ENCODE measurements at regions not wholly inside any gene's neighbourhood (a gene's known extent, or its start where the extent isn't known, plus 50 kb on each side); places are given as distances from the start of the nearest gene placed in this dataset.

DNA sequence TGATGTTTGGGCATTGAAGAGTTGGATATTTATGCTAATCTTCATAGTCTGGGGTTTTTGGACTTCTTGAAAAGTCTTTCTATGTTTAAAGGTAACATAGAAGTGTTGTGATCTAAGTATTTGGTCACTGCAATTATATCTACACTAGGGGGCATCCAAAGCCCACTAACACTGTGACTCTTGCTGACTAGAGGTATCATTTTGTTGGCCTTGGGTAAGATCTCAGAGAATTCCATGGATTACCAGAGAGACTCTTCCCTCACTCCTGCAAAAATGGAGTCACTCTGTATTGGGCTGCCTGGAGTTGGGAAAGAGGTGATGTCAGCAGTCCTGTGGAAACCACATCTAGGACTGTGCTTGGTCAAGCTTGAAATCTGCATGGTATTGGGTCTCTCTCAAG, 1077.6 kb downstream of the FAM133A start:
- peak; percentile 32; the same call in 1 of the 2 replicates for TF ChIP-seq RAD21 (IDR thresholded peaks at IDR 0.05; ENCODE audit: low read depth)
- no peak for TF ChIP-seq FOXM1 (IDR thresholded peaks at IDR 0.05; ENCODE audit: borderline replicate concordance, low read depth)

DNA sequence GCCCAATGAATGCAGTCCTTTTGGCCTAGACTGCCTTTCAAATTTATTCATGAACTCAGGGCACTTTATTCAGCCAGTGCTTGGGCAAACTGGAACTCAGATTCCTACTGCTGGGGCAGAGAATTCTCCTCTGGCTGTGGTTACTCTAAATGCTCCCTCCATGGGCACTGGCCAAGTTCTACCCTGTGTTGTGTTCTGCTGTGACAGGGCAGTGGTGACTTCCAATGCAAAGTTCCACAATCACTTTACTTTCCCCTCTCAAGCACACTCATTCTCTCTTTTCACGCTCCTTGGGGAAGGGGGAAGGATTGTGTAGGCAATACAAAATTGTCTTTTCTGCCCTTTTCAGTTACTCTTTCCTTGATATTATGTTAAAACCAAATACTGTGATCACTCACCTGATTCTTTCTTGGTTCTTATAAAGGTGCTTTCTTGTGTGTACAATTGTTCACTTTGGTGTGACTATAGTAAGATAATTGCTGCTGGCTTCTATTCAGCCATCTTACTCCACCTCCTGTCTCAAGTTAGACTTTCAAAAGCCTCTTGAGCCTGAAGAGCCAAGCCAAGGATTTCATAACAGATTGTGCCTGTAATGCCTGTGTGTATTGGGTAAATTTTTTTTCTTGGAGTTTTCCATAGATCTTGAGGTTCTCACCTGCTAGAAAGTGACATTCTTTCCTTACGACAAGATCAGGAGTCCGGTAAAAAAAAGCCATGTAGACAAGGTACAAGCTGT, 1078.6 kb downstream of the FAM133A start:
- TF ChIP-seq USF1 (IDR thresholded peaks at IDR 0.05) (no peak), NFIC (IDR thresholded peaks at IDR 0.05) (no peak), MAX (IDR thresholded peaks at IDR 0.05) (no peak), FOXM1 (IDR thresholded peaks at IDR 0.05; ENCODE audit: borderline replicate concordance, low read depth) (no peak), RAD21 (IDR thresholded peaks at IDR 0.05; ENCODE audit: low read depth) (no peak), CEBPB (IDR thresholded peaks at IDR 0.05) (no peak), TEAD4 (IDR thresholded peaks at IDR 0.05) (no peak), EP300 (IDR thresholded peaks at IDR 0.05; ENCODE audit: borderline replicate concordance) (no peak), CREB1 (IDR thresholded peaks at IDR 0.05; ENCODE audit: low read depth) (no peak), TCF12 (IDR thresholded peaks at IDR 0.05; ENCODE audit: low read depth) (no peak), ZBTB7A (IDR thresholded peaks at IDR 0.05; ENCODE audit: low read depth) (no peak), EGR1 (IDR thresholded peaks at IDR 0.05) (no peak), YY1 (IDR thresholded peaks at IDR 0.05; ENCODE audit: low read depth) (no peak), TAF1 (IDR thresholded peaks at IDR 0.05; ENCODE audit: low read depth) (no peak), REST (IDR thresholded peaks at IDR 0.05; ENCODE audit: low read depth) (no peak)

GRCh38 chrX:94758130-94758529, 1084.1 kb downstream of the FAM133A start:
- no peak for TF ChIP-seq MAX (IDR thresholded peaks at IDR 0.05)
- TF ChIP-seq ZBTB7A (IDR thresholded peaks at IDR 0.05; ENCODE audit: low read depth) = no peak
- no peak for TF ChIP-seq YY1 (IDR thresholded peaks at IDR 0.05; ENCODE audit: low read depth)
- no peak for TF ChIP-seq NFIC (IDR thresholded peaks at IDR 0.05)
- TF ChIP-seq CREB1 (IDR thresholded peaks at IDR 0.05; ENCODE audit: low read depth) = no peak
- TF ChIP-seq FOXM1 (IDR thresholded peaks at IDR 0.05; ENCODE audit: borderline replicate concordance, low read depth) = no peak
- no peak for TF ChIP-seq CEBPB (IDR thresholded peaks at IDR 0.05)
- TF ChIP-seq EP300 (IDR thresholded peaks at IDR 0.05; ENCODE audit: borderline replicate concordance) = no peak
- TF ChIP-seq EGR1 (IDR thresholded peaks at IDR 0.05) = no peak

GRCh38 chrX:94775640-94776039, 1101.6 kb downstream of the FAM133A start:
- no peak for TF ChIP-seq CREB1 (IDR thresholded peaks at IDR 0.05; ENCODE audit: low read depth)
- TF ChIP-seq FOXM1 (IDR thresholded peaks at IDR 0.05; ENCODE audit: borderline replicate concordance, low read depth) = no peak
- TF ChIP-seq YY1 (IDR thresholded peaks at IDR 0.05; ENCODE audit: low read depth) = no peak
- TF ChIP-seq CEBPB (IDR thresholded peaks at IDR 0.05) = no peak
- no peak for TF ChIP-seq EP300 (IDR thresholded peaks at IDR 0.05; ENCODE audit: borderline replicate concordance)
- TF ChIP-seq TEAD4 (IDR thresholded peaks at IDR 0.05) = no peak
- TF ChIP-seq EGR1 (IDR thresholded peaks at IDR 0.05) = no peak
- TF ChIP-seq RAD21 (IDR thresholded peaks at IDR 0.05; ENCODE audit: low read depth) = no peak
- TF ChIP-seq REST (IDR thresholded peaks at IDR 0.05; ENCODE audit: low read depth) = no peak

DNA sequence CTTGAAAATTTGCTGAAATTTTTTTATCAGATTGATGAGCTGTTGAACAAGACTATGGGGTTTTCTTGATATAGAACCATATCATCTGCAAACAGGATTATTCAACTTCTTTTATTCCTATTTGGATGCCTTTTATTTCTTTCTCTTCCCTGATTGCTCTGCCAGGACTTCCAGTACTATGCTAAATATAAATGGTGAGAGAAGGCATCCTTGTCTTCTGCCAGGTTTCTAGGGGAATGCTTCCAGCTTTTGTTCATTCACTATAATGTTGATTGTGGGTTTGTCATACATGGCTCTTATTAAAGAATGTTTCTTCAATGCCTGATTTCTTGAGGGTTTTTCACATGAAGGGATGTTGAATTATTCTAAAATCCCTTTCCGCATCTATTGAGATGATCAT, 1139.5 kb downstream of the FAM133A start:
- no peak for TF ChIP-seq CEBPB (IDR thresholded peaks at IDR 0.05)
- TF ChIP-seq FOXM1 (IDR thresholded peaks at IDR 0.05; ENCODE audit: borderline replicate concordance, low read depth) = no peak
- TF ChIP-seq NFIC (IDR thresholded peaks at IDR 0.05) = no peak
- TF ChIP-seq EGR1 (IDR thresholded peaks at IDR 0.05) = no peak
- no peak for TF ChIP-seq CREB1 (IDR thresholded peaks at IDR 0.05; ENCODE audit: low read depth)
- TF ChIP-seq MAX (IDR thresholded peaks at IDR 0.05) = no peak
- TF ChIP-seq USF1 (IDR thresholded peaks at IDR 0.05) = no peak

- TF ChIP-seq MAX (IDR thresholded peaks at IDR 0.05) (no peak), EP300 (IDR thresholded peaks at IDR 0.05; ENCODE audit: borderline replicate concordance) (no peak), CREB1 (IDR thresholded peaks at IDR 0.05; ENCODE audit: low read depth) (no peak), NFIC (IDR thresholded peaks at IDR 0.05) (no peak), TCF12 (IDR thresholded peaks at IDR 0.05; ENCODE audit: low read depth) (no peak), YY1 (IDR thresholded peaks at IDR 0.05; ENCODE audit: low read depth) (no peak), EGR1 (IDR thresholded peaks at IDR 0.05) (no peak), TAF1 (IDR thresholded peaks at IDR 0.05; ENCODE audit: low read depth) (no peak), REST (IDR thresholded peaks at IDR 0.05; ENCODE audit: low read depth) (no peak), FOXM1 (IDR thresholded peaks at IDR 0.05; ENCODE audit: borderline replicate concordance, low read depth) (no peak), CEBPB (IDR thresholded peaks at IDR 0.05) (no peak), ZBTB7A (IDR thresholded peaks at IDR 0.05; ENCODE audit: low read depth) (no peak), TEAD4 (IDR thresholded peaks at IDR 0.05) (no peak)
Measured at GRCh38 chrX:94814216-94814615, 1140.2 kb downstream of the FAM133A start.
